BLaER1 treated with 17β-estradiol and CSF1 and Interleukin-3, amounts not matched to agents 10 nM and 100 nM (cell line): ENCODE measurements at regions not wholly inside any gene's neighbourhood (a gene's known extent, or its start where the extent isn't known, plus 50 kb on each side); places are given as distances from the start of the nearest gene placed in this dataset.
"Not testable (repeated sequence)": the region's sequence is repeated elsewhere in the genome, so short reads cannot be mapped to it uniquely, and the experiment has no call there.

ENCODE experiments used
- H3K27ac ChIP-seq, 11 experiments: shearing (Covaris generic); formaldehyde crosslinking; 2 replicates each; pipeline ENCODE4 v1.8.1; 2022
- H3K27me3 ChIP-seq, 11 experiments: shearing (Covaris generic); formaldehyde crosslinking; 2 replicates each; pipeline ENCODE4 v1.8.1; 2022
- H3K36me3 ChIP-seq, 11 experiments: shearing (Covaris generic); formaldehyde crosslinking; 2 replicates each; pipeline ENCODE4 v1.8.1; 2022
- H3K4me1 ChIP-seq, 10 experiments: shearing (Covaris generic); formaldehyde crosslinking; 2 replicates each; pipeline ENCODE4 v1.8.1; 2022
- H3K4me2 ChIP-seq, 11 experiments: shearing (Covaris generic); formaldehyde crosslinking; 2 replicates each; pipeline ENCODE4 v1.8.1; 2022
- H3K4me3 ChIP-seq, 10 experiments: shearing (Covaris generic); formaldehyde crosslinking; 2 replicates each; pipeline ENCODE4 v1.8.1; 2022
- H3K9ac ChIP-seq, 11 experiments: shearing (Covaris generic); formaldehyde crosslinking; 2 replicates each; pipeline ENCODE4 v1.8.1; 2022
- H3K9me3 ChIP-seq, 11 experiments: shearing (Covaris generic); formaldehyde crosslinking; replicated peaks in 1 of 11; 2 replicates each; pipeline ENCODE4 v1.8.1; 2022
- H4K20me1 ChIP-seq, 11 experiments: shearing (Covaris generic); formaldehyde crosslinking; 2 replicates each; pipeline ENCODE4 v1.8.1; 2022
- Cebpa-rat ChIP-seq, 11 experiments: shearing (Covaris generic); IDR thresholded peaks; 2 replicates each; pipeline ENCODE4 v1.8.1; 2022

DNA sequence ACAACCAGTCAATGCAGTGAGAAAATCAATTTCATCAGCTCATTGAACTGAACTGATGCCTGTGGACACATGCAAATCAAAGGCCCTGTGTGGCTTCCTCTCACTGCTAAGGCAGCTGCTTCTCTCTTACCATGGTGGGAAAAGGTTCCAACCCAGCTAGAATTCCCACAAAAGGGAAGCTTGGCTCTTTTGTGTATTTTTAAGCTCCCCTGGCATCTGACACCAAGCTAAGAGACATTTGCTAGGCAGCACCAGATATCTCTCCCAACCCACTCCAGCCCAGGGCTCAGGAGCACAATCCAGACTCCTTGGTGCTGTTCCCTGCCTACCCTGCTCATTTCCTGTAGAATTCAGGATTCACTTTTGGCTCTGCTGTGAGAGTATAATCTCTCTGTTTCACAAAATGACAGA lies 129.6 kb downstream of the GXYLT1 start:
- Histone ChIP-seq H3K4me3 (no peak overlapping the region), H3K9ac (no peak overlapping the region), H3K36me3 (no peaks in the 10 kb centered on the region), H3K4me1 (no peaks in the 10 kb centered on the region), H3K9me3 (no peaks in the 10 kb centered on the region), H3K4me2 (no peak overlapping the region), H4K20me1 (no peaks in the 10 kb centered on the region), H3K27ac (no peak overlapping the region), H3K27me3 (no peaks in the 10 kb centered on the region)
- no peak for TF ChIP-seq Cebpa-rat (IDR thresholded peaks at IDR 0.05)

DNA sequence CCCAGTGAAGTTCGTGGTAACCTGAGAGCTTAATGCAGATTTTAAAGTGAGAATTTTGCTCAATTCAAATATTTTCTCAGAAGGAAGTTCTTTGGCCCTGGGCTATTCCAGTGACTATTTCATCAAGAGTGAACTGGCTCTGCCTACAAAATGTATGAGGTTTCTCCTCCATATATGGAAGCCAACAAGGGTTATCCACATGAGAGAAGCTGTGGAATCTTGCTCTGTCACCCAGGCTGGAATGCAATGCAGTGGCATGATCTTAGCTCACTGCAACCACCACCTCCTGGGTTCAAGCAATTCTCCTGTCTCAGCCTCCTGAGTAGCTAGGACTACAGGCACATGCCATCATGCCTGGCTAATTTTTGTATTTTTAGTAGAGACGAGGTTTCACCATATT lies 132.2 kb downstream of the GXYLT1 start:
- not testable (repeated sequence) for H4K20me1 ChIP-seq, H3K27ac ChIP-seq, H3K9me3 ChIP-seq, H3K4me1 ChIP-seq, H3K9ac ChIP-seq, H3K36me3 ChIP-seq, H3K27me3 ChIP-seq, H3K4me3 ChIP-seq, H3K4me2 ChIP-seq

DNA sequence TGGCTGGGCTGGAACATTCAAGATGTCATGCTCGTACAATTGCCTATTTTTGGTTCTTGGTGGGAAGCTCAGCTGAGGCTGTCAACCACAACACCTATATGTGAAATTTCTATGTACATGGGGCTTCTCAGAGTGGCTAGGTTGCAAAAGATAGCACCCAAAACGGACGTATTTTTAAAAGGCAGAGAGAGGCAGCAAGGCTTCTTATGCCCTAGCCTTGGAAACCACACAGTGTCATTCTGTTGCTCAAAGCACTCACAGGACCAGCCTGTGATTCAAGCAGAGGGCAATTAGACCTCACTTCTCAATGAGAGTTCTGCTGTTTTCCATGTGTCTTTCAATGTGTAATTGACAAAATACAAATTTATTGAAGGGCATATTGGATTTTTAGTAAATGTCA lies 134.0 kb downstream of the GXYLT1 start:
- H3K9me3 ChIP-seq = no peaks in the 10 kb centered on the region
- TF ChIP-seq Cebpa-rat (IDR thresholded peaks at IDR 0.05) = no peak
- H3K4me1 ChIP-seq = no peaks in the 10 kb centered on the region

DNA sequence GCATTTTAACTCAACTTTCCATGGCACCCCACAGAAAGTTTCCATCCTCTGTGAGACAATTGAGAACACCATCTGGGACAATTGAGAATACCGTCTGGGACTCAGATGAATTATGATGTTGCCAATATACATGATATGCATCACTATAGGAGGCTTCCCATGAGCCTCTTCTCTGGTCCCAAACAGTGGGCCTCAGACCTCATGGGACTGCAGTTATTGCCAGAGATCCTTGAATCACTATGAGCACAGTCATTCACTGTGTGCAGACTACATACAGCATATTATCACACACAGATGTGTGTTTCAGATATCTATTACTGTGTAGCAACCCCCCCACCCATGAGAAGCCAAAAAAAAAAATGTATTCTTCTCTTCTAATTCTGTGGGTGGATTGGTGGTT lies 134.4 kb downstream of the GXYLT1 start:
- Histone ChIP-seq H3K36me3 (no peaks in the 10 kb centered on the region), H3K27ac (no peak overlapping the region), H3K4me2 (no peak overlapping the region), H3K4me1 (no peaks in the 10 kb centered on the region), H4K20me1 (no peaks in the 10 kb centered on the region), H3K9ac (no peak overlapping the region), H3K4me3 (no peak overlapping the region), H3K27me3 (no peaks in the 10 kb centered on the region), H3K9me3 (no peaks in the 10 kb centered on the region)
- TF ChIP-seq Cebpa-rat (IDR thresholded peaks at IDR 0.05) = no peak

More for the DNA sequence above, 134.0 kb downstream of the GXYLT1 start:
- H4K20me1 ChIP-seq = no peaks in the 10 kb centered on the region
- H3K27ac ChIP-seq = no peak overlapping the region
- no peaks in the 10 kb centered on the region for H3K36me3 ChIP-seq
- H3K9ac ChIP-seq = no peak overlapping the region
- no peaks in the 10 kb centered on the region for H3K27me3 ChIP-seq
- no peak overlapping the region for H3K4me3 ChIP-seq
- H3K4me2 ChIP-seq = no peak overlapping the region

DNA sequence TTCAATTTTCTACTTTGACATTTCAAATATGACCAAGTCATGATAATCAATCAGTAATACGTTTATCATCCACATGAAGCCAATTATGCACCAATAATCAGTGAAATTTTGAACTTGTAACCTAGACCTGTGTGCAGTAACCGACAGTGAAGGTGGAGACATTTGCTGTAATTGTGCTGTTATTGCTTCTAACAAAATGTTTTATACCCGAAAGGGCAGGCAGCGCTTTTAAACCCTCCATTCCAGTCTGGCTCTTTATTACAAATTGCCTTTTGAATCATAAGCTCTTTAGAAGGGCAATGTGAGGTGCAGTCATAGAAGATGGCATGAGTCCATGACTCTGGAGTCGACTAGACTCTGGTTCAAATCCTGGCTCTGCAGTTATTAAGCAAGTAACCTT lies 135.7 kb downstream of the GXYLT1 start:
- Histone ChIP-seq H3K27ac (no peak overlapping the region), H3K4me1 (no peaks in the 10 kb centered on the region), H3K36me3 (no peaks in the 10 kb centered on the region), H3K9me3 (no peaks in the 10 kb centered on the region), H3K4me2 (no peak overlapping the region), H3K4me3 (no peak overlapping the region), H4K20me1 (no peaks in the 10 kb centered on the region), H3K27me3 (no peaks in the 10 kb centered on the region), H3K9ac (no peak overlapping the region)
- no peak for TF ChIP-seq Cebpa-rat (IDR thresholded peaks at IDR 0.05)

DNA sequence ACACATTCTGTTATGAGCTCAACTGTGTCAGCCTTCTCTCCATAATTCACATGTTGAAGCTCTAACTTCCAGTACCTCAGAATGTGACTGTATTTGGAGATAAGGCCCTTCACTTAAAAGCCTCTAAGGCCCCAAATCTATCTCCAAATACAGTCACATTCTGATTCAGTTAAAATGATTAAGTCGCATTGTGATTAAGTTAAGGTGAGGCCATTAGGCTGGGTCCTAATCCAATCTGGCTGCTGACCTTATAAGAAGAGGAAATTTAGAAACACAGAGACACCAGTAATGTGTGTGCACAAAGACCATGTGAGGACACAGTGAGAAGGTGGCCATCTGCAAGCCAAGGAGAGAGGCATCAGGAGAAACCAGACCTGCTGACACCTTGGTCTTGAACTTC lies 141.6 kb downstream of the GXYLT1 start:
- no peaks in the 10 kb centered on the region for H4K20me1 ChIP-seq
- no peak for TF ChIP-seq Cebpa-rat (IDR thresholded peaks at IDR 0.05)
- no peaks in the 10 kb centered on the region for H3K27me3 ChIP-seq
- no peaks in the 10 kb centered on the region for H3K36me3 ChIP-seq
- no peaks in the 10 kb centered on the region for H3K9me3 ChIP-seq
- H3K9ac ChIP-seq = no peak overlapping the region
- H3K4me1 ChIP-seq = no peaks in the 10 kb centered on the region
- no peak overlapping the region for H3K4me3 ChIP-seq
- no peak overlapping the region for H3K4me2 ChIP-seq
- no peak overlapping the region for H3K27ac ChIP-seq

DNA sequence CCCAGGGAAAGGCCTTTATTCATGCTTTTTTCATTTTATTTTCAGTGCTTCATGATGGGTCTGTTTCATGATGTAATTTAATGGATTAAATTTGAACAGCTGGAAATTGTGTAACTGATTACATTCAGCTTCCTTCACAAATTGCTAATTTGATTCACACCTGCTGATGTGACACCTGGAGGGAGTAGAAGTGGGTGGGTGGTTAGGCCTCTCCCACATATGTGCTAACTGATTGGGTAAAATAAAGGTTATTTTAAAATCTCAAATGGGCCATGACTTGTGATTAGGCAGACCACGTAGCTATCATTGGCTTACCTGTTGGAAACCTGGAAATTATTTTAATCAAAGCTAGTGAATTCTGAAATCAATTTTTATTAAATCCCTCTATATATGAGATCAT lies 142.1 kb downstream of the GXYLT1 start:
- Histone ChIP-seq H3K9me3 (no peaks in the 10 kb centered on the region), H3K27ac (no peak overlapping the region), H3K36me3 (no peaks in the 10 kb centered on the region), H3K27me3 (no peaks in the 10 kb centered on the region), H3K9ac (no peak overlapping the region), H3K4me2 (no peak overlapping the region), H3K4me1 (no peaks in the 10 kb centered on the region), H3K4me3 (no peak overlapping the region), H4K20me1 (no peaks in the 10 kb centered on the region)
- TF ChIP-seq Cebpa-rat (IDR thresholded peaks at IDR 0.05) = no peak

DNA sequence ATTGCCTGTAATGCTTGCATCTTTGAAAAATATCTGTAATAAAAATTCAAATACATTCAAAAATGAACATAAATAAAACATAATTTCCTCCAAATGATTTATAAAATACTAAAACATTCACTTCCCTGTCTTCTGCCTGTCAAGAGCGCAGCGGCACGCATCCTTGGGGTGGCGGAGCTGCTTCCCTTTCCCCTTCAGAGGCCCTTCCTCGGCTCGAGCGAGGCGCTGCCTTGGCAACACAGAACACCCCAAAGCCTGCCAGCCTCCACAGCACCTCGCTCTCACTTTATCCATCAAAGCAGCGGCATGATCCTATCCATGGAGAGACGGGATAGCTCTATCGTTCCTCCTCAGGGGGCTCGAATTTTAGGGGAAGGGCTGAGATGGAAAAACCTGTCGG lies 146.2 kb downstream of the GXYLT1 start:
- Histone ChIP-seq H3K4me3 (no peak overlapping the region), H3K4me2 (no peak overlapping the region), H3K27ac (no peak overlapping the region), H3K36me3 (no peaks in the 10 kb centered on the region), H3K9ac (no peak overlapping the region), H3K27me3 (no peaks in the 10 kb centered on the region), H4K20me1 (no peaks in the 10 kb centered on the region), H3K9me3 (peaks cover 0 to 2% (median 0%) of the 10 kb centered on the region in 11 experiments; a peak in 3 of 22 replicates), H3K4me1 (peaks cover 0 to 7% (median 0%) of the 10 kb centered on the region in 10 experiments; a peak in 4 of 20 replicates)
- no peak for TF ChIP-seq Cebpa-rat (IDR thresholded peaks at IDR 0.05)

DNA sequence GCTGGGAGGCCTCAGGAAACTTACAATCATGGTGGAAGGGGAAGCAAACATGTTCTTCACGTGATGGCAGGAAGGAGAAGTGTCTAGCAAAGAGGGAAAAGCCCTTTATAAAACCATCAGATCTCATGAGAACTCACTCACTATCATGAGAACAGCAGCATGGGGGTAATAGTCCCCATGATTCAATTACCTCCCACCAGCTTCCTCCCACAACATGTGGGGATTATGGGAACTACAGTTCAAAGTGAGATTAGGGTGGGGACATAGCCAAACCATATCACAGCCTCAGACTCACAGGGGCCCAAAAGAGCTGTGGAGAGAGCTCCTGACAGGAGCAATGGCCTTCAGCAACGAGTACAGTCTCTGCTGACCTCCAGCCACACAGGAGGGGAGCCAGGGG lies 151.4 kb downstream of the GXYLT1 start:
- Histone ChIP-seq H3K27me3 (no peaks in the 10 kb centered on the region), H4K20me1 (no peaks in the 10 kb centered on the region), H3K4me2 (peak overlapping the region in 2 of 11 experiments; percentile 49 to 66; a peak in 4 of 22 replicates), H3K9me3 (peaks cover 0 to 25% (median 0%) of the 10 kb centered on the region in 11 experiments; a peak in 4 of 22 replicates), H3K27ac (peak overlapping the region in 2 of 11 experiments; percentile 27 to 37; a peak in 4 of 22 replicates), H3K36me3 (no peaks in the 10 kb centered on the region), H3K4me3 (no peak overlapping the region), H3K4me1 (peaks cover 0 to 12% (median 0%) of the 10 kb centered on the region in 10 experiments; a peak in 4 of 20 replicates), H3K9ac (no peak overlapping the region)
- no peak for TF ChIP-seq Cebpa-rat (IDR thresholded peaks at IDR 0.05)

DNA sequence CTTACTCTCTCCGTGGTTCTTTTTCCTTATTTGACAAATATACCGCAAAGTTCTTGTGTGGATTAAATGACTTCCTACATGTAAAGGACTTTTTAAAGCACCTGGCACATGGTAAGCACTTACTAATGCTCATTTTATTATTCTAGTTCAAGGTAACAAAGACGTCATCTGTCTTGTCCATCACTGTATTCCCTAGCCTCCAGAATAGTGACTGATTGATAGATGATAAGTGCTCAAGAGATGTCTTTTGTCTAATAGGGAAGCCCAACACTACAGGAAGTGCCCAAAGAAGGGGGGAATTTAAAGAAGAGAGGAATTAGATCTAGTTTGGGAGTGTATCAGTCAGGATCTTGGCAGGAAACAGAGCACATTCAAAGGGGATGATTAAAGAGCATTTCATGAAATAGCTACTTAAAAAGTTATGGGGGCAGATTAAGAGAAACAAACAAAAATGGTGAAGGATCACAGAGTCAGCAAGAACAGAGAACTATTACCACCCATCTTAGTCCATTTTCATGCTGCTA lies 151.9 kb downstream of the GXYLT1 start:
- Histone ChIP-seq H3K27ac (no peak overlapping the region), H3K4me3 (no peak overlapping the region), H3K9me3 (peaks cover 0 to 29% (median 0%) of the 10 kb centered on the region in 11 experiments; a peak in 4 of 22 replicates), H3K36me3 (no peaks in the 10 kb centered on the region), H3K4me1 (peaks cover 0 to 12% (median 0%) of the 10 kb centered on the region in 10 experiments; a peak in 4 of 20 replicates), H4K20me1 (no peaks in the 10 kb centered on the region), H3K27me3 (no peaks in the 10 kb centered on the region), H3K4me2 (no peak overlapping the region; a peak in 1 of 22 replicates), H3K9ac (no peak overlapping the region)
- TF ChIP-seq Cebpa-rat (IDR thresholded peaks at IDR 0.05) = no peak
